ENCODE measurements at regions not wholly inside any gene's neighbourhood (a gene's known extent, or its start where the extent isn't known, plus 50 kb on each side); places are given as distances from the start of the nearest gene placed in this dataset.

GRCh38 chr20:7346026-7346425, 578.5 kb downstream of the BMP2 start:
- DNase-seq (ENCODE audit: low read depth in 2 of 2): no peak

DNA sequence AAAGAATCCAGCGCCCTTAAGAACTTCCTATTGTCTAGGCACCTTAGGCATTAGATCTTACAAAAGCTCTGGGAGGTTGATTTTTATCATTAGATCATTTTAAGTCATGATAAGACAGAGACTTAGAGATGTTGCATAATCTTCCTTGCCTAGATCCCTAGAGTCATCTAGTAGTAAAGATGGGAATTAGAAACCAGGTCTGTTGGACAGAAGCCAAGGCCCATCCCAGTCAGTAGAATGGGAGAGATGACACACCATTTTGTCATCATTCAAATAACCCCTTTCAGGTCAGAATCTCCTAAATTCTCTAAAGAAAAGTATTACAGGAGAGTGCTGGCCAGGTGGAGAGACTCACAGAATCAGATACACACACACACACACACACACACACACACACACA, 579.1 kb downstream of the BMP2 start:
- DNase-seq (ENCODE audit: low read depth in 2 of 2): no peak

- no peak for DNase-seq (ENCODE audit: low read depth in 2 of 2)
Measured at GRCh38 chr20:7347409-7347808, 579.9 kb downstream of the BMP2 start.

GRCh38 chr20:7348253-7348652, 580.8 kb downstream of the BMP2 start:
- no peak for DNase-seq (ENCODE audit: low read depth in 2 of 2)

- no peak for DNase-seq (ENCODE audit: low read depth in 2 of 2)
Measured at GRCh38 chr20:7352165-7352564, 584.7 kb downstream of the BMP2 start.

DNA sequence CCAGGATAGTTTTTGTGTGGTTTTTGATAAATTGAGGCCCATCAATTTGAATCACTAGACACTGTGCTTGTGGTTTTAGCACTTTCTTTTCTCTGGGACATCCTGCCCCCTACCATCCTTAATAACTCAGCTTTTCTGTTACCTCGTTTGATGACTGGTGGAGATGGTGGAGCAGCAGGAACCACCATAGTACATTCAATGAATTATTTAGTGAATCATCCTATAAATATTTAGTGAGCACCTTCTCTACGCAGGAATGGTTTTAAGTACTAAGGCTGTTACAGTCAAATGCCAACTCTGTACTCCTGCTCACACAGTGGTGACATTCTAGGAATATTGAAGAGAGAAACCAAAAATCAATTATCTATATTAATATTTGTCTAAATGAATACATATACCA, 585.2 kb downstream of the HAO1 start:
- no peak for DNase-seq (ENCODE audit: low read depth in 2 of 2)

DNA sequence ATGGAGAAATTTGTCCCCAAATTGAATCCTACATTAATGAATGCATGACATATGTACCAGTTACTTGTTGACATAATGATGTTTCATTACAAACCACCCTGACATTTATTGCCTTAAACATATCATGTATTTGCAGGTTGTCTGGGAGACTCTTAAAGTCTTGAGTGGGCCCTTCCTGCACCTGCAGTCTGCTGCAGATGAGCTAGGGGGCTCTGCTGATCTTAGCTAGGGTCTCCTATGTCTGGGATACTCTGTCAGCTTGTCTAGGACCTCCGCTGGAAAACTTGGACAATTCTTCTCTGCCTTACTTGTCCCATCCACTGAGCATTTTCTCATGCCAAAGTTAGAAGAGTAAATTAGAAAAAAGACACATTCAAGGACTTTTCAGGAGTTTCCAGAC, 581.6 kb downstream of the HAO1 start:
- DNase-seq (ENCODE audit: low read depth in 2 of 2): no peak

GRCh38 chr20:7359739-7360138, 580.5 kb downstream of the HAO1 start:
- DNase-seq (ENCODE audit: low read depth in 2 of 2): no peak

DNA sequence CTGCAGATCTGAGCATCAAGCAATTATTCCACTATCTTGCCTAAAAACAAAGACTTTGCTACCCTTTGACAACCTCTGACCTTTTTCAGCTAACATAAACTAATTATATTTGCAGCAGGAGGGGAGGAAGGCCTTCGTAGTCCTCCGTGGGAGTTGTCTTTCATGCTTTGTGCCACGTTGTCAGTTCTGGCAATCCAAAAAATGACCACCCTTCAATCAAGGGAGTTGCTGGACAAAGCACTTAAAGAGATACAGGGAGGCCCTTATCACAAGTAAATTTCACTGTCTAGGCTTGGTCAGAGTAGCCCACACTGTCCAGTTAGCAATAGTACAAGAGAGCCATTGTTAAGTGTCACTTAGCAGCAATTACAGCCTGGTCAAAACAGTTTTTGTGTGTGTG, 578.9 kb downstream of the HAO1 start:
- DNase-seq (ENCODE audit: low read depth in 2 of 2): no peak

DNA sequence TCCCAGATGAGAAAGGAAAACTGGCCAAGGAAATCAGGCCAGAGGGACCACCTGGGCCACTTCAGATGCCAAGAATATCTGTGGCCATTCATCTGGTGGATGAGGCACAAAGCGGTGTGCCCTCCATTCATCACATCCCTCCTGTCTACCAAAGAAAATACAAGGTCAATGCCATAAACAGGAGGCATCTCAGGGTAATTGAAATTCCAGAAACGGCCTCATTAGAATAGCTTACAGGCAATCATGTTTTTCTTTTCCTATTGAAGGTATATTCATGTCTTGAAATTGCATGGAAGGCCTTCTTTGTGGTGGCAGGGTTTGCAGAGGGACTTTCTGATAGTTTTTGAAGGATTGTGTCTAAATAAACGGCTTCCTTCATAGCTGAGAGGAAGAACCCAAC, 578.3 kb downstream of the HAO1 start:
- no peak for DNase-seq (ENCODE audit: low read depth in 2 of 2)

GRCh38 chr20:7362601-7363000, 577.7 kb downstream of the HAO1 start:
- no peak for DNase-seq (ENCODE audit: low read depth in 2 of 2)

DNA sequence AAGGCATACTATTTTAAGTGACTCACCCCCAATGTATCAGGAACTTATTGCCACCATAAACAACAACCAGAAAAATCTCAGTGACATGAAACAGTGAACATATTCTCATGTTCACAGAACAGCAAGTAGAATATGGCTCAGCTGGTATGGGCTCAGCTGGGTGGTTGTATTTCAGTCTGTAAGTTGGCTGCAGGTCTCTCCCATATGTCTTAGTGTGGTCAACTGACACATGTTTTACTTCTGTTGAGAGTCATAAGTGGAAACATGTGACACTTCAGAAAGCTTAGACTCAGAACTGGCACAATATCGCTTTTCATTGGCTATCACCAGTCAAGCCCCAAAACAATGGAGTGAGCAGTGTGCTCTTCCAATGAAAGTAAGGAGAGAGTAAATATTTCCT, 574.1 kb downstream of the HAO1 start:
- DNase-seq (ENCODE audit: low read depth in 2 of 2): no peak

DNA sequence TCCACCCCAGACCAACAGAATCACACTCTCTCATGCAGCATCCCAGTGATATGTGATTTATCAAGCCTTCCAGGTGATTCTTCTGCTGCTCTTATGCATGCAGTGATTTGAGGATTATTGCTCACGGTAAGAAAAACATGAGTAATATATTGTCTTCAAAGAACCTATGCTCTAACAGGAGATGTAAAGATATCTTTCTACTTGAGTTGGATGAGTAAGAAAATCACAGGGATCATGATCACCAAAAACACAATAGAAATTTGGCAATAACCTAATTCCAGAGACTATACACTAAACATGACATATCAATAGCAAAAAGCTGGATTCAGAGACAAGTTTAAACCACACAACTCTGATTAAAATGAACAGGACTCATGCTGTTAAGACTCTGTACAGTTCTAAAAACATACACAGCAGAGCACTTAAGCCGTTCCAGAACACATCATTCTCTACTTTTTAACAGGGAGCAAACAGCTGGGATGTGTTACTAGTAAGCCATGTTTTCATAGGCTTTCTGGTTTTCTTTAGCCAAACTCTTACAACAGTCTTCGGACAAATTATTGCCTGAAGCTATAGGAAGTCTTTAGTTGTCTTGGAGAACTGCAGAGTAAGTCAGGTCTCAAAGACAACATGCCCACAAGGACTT, 568.6 kb downstream of the HAO1 start:
- DNase-seq (ENCODE audit: low read depth in 2 of 2): no peak

GRCh38 chr20:7375905-7376304, 564.4 kb downstream of the HAO1 start:
- no peak for DNase-seq (ENCODE audit: low read depth in 2 of 2)

- DNase-seq (ENCODE audit: low read depth in 2 of 2): no peak
Measured at GRCh38 chr20:7378864-7379605, 561.2 kb downstream of the HAO1 start.

DNA sequence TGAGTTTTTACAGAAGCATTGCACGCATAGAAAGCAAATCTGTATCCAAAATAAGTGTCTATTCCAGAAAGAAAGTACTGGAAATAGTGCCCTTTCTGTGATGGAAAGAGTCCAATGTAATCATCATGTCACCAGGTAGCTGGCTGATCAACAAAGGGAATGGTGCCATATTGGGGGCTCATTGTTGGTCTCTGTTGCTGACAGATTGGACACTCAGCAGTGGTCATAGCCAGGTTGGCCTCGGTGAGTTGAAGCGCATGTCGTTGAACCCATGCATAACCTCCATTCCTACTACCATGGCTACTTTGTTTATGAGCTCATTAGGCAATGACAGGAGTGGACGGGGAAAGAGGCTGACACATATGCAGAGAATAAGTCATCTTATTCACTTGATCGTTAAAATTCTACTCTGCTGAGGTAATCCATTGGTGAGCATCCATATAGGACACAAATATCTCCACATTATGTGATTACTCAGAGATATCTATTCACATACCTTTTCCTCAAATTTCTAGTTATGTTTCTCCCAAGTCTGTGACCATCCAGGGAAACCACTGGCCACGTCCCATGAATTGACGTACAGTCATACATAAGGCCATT, 560.5 kb downstream of the HAO1 start:
- no peak for DNase-seq (ENCODE audit: low read depth in 2 of 2)

DNA sequence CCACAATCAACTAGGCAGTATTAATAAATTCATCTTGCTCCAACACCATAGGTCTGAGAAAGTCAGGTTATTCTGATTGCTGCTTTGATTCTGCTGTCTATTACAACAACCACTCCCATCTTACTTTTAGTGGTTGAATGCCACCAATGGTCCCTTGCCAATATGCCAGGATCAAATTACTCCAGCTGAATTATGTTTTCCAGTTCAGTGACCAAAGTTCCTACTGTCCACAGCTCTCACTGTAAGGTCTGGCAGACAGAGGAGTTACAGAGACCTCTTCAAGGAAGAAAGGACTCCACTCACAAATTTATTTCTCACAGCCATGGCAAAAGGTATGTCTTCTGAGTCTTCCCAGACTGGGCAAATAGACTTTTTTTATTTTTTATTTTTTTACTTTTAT, 557.0 kb downstream of the HAO1 start:
- no peak for DNase-seq (ENCODE audit: low read depth in 2 of 2)

DNA sequence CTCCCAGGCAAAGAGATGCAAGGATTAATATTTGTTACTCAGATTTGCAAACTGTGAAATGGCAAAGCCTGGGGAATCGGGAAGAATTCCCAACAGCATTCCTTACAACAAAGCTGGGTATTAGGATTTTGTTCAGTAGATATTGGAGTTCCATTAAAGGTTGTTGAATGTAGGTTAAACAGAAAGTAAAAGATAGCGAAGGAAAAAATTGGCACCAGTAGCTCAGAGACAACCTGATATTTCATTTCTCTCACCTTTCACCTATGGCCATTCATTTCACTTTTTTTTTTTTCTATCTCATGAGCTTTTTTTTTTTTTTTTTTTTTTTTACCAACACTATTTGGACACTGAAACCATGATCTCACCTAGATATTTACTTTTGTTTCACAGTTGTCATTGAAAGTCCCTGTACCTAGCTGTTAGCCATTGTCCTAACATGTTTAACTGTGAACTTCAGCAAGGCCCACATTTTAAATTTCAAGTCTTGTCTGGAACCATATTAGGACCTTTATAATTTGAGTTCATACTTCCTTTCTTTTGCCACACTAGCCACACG, 552.5 kb downstream of the HAO1 start:
- no peak for DNase-seq (ENCODE audit: low read depth in 2 of 2)

DNA sequence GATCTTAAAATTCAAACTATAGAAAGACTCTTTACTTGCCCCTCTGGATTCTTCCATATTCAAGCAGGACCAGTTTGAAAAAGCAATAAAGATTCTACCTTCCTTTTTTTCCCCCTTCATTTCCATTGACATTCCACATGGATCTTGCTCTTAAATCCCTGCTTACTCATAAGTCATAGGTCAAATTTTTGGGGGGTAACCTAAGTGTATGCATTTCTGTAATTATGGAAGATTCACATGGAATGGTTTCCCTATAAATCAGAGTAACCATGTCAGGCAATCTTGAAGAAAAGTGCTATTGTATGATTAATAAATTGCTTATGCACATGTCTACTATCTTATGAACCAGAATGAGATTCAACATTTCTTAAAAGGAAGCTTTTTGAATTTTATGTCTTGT, 551.0 kb downstream of the HAO1 start:
- DNase-seq (ENCODE audit: low read depth in 2 of 2): no peak

- DNase-seq (ENCODE audit: low read depth in 2 of 2): no peak
Measured at GRCh38 chr20:7392542-7393206, 547.6 kb downstream of the HAO1 start.

DNA sequence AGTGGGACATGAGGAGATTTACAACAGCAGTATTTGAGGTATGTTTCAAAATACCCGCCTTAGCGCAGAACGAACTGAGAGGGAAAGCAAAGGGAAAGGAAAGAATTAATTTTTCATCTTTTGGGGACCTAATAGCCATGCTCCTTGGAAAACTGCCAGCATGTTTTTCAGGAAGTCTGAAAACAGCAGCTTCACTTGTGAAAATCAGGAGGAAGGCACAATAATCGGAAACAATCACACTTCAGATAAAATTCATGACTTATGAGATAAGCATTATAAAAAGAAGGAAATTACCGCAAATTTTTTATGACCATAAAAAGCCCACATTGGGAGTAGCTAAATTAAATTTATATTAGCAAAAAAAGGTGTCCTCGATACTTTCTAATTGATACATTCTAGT, 541.1 kb downstream of the HAO1 start:
- no peak for DNase-seq (ENCODE audit: low read depth in 2 of 2)

DNA sequence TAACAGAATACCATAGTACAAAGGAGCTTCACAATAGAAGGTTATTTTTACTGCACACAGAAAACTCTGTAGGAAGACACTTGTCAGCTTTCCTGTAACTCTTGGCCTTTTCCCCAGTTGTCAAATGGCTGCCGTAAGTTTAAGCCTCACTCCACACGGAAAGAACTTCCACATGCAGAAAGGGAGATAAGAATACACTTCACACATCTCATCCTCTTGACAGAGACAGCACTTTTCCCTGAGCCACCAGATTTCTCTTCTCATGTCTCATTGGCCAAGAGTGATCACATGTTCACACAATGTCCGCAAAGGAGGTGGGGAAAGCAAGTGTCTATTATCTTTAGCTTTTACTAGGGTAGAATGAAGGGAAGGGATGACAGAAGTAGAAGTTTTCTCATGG, 540.7 kb downstream of the HAO1 start:
- no peak for DNase-seq (ENCODE audit: low read depth in 2 of 2)

DNA sequence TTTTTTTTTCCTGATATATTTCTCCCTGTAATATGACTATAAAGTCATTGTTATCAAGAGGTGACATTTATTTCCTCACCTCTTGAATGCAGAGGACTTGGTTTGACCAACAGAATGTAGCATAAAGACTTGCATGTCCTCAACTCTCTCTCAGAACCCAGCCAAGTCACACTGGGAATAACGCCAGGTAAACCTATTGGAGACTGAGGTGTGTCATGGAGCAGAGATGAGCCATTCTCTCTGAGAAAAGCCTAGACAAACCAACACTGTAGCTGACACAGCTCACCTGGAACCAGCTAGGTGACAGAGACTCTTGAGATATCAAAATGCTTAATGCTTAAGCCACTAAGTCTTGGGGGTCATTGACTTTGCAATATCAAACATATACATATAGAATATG, 533.6 kb downstream of the HAO1 start:
- no peak for DNase-seq (ENCODE audit: low read depth in 2 of 2)
